Tongue (tissue), 1 donor: ENCODE measurements at regions not wholly inside any gene's neighbourhood (a gene's known extent, or its start where the extent isn't known, plus 50 kb on each side); places are given as distances from the start of the nearest gene placed in this dataset.
"Not testable (repeated sequence)": the region's sequence is repeated elsewhere in the genome, so short reads cannot be mapped to it uniquely, and the experiment has no call there.

Experiments
- DNase-seq: peaks from one replicate; pipeline ENCODE4 v3.0.0-alpha.2; 2015

DNA sequence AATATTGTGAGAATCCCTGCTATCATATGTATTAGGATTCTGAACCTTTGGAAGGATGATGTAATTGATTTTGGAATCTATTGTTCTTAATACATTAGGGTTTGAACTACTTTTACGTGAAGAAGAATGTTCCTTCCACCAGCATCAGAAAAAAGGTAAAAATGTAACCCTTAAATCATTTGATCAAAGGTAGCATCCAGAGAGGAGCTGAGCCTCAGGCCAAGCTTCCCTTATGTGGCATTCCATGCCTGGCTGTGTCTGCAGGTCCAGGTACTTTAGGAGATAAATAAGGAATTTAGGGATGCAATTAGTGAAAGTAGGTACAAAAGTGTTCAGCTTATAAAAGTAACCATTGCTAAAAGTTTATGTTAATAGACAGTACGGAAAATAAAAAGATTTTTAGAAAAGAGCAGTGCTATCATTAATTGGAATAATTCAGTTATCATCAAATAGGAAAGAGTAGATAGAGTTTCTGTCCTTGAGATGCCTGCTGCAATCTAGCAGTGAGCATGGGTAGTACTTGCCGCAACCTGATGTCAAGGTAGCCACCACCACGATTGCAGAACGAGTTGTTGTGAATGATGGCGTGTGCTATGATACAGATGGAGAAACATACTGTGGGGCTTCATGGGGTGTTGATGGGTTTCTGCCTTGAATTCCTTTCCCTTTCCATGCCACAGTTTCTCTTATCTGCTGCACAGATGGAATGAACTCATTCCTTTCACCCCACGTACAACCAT, 228.8 kb downstream of the GATA3 start:
- DNase-seq: no peak

DNA sequence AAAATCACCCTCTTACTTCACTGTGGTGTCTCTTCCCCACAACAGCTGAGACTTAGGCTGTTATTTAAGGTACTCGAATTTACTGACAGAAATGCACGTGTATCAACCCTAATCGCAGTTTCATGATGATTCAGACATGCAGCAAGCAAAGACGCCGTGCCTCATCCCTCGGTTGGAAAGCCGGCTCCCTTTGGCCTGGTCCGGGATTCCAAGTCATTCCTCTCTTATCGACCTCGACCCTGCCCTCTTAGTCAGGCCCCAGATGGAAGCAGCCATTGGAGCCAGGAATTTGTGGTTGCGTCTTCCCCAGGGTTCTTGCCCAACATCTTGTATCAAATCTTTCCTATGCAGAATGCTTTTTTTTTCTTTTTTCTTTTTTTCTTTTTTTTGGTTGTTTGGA, 229.5 kb downstream of the GATA3 start:
- no peak for DNase-seq

DNA sequence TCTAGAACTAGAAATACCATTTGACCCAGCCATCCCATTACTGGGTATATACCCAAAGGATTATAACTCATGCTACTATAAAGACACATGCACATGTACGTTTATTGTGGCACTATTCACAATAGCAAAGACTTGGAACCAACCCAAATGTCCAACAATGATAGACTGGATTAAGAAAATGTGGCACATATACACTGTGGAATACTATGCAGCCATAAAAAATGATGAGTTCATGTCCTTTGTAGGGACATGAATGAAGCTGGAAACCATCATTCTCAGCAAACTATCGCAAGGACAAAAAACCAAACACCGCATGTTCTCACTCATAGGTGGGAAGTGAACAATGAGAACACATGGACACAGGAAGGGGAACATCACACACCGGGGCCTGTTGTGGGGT, 231.5 kb downstream of the GATA3 start:
- DNase-seq: not testable (repeated sequence)

DNA sequence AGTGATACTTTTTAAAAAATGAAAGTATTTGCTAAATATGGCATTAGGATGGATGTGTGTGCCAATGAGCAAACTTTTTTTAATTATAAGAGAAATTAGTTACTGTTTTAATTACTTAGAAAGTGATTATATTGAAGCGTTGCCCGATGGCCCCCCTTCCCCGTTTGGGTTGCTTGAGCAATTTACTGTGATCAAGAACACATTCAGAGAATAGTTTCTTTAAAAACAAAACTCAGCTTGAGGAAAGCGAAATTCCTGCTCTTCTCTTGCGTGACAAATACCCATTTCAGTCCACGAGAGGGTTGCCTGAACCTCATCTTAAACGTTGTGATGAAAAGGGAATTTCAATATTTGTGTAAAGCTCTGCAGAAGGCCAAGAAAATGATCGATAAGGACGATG, 234.1 kb downstream of the GATA3 start:
- DNase-seq: no peak

DNA sequence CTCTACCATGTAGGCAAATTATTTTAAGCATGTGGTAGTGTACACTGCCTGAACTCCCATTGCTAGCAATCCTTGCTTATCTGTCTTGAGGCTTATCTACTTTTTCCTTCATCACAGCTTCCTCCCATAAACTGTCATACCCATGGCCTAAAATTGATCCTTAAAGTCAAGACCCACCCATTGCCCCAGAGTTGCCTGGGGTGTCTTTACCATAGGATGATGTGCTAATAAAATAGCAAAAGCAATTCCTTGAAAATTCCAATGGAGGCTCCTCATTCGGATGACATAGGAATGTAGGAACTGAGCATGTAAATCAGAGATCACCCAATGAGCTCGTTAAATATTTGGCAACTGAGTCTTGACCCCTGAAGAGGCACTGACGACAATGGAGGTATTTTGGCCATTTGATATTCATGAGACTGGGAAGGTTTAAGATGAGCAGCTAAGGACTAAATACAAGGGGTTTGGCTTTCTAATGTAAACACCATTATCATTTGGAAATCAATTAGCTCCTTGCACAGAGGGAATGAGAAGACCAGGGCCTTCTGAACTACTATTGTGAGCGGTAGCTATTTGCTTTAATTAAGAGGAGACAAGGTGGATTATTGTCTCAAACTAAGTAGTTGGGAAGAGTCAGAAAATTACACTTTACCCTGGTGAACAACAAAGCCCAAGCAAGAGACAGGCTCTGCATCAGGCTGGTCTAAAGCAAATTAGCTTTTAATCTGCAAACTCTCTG, 234.9 kb downstream of the GATA3 start:
- DNase-seq: no peak

DNA sequence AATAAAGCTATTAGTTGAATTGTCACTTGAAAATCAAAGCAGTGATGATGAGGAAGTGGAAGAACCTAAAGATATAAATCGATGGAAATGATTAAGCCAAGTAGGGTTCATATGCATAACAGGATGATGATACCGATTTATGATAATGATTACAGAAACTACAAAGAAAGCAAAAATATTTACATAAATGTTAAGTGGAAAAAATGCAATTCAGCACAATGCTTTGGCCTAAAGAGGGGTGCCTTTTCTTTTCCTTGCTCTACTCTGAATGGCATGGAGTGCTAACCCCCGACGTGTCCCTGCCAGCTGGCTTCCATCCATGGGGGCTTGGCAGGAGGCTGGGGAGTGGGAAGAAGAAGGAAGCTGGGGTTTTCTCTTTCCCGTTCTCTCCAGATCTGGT, 240.3 kb downstream of the GATA3 start:
- DNase-seq: no peak

DNA sequence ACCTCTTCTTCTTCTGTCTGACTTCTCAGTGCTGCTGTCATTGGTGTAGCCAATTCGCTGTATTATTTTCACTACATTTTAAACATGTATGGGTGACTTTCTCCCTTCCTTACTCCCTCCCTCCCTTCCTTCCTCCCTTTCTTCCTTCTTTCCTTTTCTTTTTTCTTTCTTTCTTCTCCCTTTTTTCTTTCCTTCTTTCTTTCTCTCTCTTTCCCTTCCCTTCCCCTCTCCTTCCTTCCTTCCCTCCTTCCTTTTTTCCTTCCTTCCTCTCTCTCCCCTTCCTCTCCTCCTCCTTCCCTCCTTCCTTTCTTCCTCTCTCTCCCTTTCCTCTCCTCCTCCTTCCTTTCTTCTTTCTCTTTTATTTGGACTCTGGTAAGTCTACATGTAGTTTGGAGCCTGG, 240.8 kb downstream of the GATA3 start:
- DNase-seq: no peak

DNA sequence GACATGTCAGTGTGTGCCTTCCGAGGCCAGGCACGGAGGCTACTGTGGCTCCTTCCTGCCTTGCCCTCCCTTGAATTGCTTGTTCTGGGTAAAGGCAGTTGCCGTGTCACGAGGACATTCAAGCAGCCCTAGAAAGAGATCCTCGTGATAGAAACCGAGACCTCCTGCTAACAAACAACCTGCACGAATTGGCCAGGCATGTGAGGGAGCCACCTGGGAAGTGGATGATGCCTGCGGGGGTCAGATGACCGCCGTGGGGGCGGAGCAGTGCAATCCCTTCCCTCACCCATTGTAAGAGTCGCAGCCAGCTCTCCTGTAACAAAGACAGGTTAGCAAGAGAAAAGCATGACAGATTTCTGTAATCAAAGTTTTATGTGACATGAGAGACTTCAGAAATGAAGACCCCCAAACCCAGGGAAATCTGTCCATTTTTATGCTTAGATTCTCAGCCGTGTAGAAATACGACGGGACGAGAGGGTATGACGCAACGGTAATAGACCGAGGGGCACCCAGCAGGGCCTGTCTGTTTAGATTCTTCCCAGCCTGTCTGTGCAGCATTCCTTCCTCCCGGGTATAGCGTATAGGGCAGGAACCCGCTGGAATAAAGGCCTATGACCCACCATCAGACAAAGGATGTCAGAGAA, 241.7 kb downstream of the GATA3 start:
- no peak for DNase-seq

DNA sequence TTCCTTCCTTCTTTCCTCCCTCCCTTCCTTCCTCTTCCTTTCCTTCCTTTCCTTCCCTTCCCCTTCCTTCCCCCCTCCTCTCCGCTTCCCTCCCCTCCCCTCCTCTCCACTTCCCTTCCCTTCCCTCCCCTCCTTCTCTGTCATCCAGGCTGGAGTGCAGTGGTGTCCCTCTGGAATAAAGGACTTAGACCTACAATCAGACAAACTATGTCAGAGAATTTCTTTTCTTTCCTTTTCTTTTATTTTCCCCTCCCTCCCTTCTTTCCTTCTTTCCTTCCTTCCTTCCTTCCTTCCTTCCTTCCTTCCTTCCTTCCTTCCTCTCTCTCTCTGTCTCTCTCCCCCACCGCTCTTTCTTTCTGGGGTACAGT, 242.2 kb downstream of the GATA3 start:
- DNase-seq: no peak

DNA sequence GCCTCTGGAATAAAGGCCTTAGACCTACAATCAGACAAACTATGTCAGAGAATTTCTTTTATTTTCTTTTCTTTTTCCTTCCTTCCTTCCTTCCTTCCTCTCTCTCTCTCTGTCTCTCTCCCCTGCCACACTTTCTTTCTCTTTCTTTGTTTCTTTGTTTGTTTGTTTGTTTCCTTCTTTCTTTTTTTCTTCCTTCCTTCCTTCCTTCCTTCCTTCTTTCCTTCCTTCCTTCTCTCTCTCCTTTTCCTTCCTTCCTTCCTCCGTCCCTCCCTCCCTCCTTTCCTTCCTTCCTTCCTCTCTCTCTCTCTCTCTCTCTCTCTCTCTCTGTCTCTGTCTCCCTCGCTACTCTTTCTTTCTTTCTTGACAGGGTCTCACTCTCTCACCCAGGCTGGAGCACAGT, 242.6 kb downstream of the GATA3 start:
- DNase-seq: no peak

DNA sequence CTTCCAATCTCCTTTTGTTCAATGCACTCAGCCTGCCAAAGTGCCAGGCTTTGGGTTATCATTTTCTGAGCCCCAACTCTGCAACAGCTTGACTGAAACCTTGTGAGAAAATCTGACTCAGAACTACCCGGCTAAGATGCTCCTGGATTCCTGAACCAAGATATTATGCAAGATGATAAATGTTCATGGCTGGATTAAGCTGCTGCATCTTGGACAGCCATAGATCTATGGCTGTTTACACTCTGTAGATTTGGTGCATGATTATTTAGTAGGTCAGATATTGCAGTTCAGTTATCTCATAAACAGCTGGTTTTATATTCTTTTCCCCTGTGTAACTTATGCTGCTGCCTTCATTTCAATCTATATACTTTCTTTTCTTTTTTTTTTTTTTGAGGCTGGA, 243.5 kb downstream of the GATA3 start:
- no peak for DNase-seq

DNA sequence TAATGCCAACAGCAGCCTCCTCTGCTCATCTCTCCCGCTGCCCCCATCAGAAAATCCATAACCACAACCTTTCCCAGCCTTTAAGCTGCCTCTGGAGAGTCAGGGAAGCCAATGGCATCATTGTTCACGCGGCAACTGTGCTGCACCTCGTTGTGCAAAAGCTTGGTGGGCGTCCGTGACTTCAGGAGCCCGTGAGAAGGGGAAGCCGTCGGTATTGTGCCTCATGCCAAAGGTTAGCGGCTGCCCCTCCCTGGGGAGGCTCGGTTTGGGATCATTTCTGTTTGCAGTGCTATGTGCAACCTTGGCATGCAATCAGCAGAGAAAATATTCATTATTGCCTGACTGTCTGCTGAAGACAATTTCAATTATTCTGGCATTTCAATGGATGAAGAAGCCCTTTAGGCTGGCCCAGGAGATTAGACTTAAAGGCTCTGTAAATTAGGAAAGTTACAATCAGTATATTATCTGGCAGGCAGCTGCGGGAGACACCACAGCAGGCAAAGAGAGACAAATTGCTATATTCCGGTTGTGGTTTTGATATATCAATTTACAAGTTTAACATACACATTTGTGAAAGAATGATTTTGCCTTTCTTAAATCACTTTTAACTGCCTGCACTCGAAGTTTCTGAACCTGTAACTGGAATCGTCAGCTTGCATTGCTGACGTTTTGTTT, 244.5 kb downstream of the GATA3 start:
- DNase-seq: no peak

DNA sequence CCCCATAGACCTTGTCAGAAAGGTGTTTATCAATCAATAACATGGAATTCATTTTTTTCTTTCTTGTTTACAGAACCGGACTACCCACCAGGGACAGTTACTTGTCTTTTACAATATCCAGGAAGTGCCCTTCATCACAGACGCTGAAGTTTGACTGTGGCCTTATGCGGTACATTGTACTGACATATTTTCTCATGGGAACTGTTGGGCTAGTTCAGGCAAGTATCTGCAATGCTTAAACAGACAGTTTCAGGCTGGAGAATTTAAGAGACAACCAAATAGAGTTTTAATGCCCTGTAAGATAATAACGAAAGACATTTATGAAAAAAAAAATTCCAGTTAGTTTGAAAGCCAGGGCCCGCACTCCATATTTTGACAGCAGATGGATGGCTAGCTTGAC, 246.4 kb downstream of the GATA3 start:
- DNase-seq: no peak

DNA sequence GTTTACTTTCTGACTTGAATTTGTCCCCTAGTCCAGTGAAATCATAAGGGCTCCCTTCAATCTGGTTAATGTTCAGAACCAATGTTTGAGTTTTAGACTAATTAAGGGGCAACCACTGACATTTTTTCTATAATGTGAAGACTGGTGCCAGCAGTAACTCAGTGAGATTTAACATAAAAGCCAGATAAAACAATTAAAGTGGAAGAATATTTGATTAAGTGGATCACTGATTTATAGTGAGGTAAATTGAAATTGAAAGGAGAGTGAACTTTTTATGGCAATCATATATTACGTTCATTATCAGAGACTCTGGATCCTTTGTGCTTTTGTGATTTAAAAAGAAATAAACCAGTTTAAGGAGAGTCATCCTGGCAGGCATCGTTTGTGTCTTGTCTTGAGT, 246.8 kb downstream of the GATA3 start:
- DNase-seq: no peak

DNA sequence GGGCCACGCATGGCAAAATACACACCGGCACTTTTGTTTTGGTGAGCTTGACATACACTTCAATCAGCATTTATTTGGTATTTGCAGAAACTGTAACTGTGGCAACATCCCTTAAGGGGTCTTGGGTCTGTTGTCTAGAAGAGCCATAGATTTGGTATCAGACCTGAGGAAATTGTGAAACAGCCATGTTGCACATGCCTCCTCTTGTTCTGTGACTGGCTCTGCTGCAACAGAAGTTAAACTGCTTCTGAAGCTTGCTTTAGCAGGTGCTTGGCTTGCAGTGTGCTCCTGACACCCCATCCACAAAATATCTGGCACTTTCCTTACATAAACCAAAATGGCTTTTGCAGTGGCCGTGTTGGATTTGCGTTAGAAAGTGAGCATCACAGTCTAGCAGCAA, 247.3 kb downstream of the GATA3 start:
- no peak for DNase-seq

DNA sequence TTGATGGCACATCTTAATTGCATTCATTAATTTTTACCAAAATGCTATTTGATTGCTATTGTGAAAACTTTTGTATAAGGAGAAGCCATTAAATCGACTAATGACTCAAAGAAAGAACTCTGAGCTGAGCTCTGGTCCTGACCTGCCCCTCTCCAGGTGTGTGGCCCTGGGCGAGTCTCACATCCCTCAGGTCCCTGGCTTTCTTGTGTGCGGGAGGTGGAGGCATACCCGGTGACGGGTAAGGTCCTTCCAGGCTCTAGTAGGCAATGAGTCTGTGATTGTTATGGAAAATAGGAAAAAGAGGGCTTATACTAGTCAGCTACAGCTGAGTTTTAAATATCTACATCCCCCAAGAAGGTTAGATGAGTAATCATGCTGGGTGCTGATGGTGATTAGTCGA, 248.1 kb downstream of the GATA3 start:
- DNase-seq: no peak

DNA sequence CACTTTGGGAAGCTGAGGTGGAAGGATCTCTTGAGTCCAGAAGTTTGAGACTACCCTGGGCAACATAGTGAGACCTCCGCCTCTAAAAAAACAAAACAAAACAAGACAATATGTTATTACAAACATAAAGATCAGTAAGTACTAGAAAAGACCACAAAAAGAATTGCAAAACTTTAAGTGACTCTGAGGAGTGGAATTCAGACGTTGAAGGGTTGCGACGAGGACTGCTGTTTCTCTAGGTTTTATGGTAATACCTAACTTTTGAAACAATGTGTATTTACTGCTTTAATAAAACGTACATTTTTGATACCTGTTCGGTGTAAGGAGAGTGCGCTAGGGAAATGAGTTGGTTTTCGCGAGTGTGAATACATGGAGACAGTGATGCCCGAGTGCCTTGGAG, 250.4 kb downstream of the GATA3 start:
- DNase-seq: no peak

DNA sequence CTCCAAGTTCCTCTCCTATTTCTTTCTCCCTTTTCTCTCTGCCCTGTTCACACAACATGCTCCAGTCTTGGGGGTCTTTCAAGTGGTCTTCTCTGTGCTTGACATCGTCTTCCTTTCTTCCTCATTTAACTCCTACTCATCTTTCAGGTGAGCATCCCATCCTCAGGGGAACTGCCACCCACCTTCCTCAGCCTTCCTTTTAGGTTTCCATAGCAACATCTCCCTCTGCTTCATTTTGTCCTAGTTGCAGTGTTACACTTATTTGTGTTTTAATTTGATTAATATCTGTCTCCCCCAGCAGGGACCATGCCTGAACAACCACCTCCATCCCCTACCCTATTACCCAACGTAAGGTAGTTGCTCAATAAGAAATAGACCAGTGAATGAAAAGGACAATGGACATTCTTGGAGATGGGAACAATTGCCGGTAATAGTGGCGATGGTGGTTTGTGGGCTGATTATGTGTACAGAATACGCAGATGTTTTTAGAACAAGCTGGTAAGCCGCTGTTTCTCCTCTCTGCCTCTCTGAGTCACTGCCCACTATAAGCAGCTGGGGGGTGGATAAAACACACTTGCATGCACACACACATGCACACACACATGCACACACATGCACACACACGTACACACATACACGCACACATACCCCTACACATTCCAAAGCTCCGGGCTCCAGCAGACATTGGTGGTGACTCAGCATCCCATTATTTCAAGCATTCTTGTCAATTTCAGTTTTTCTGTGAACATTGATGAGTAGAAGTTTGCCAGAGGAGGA, 251.6 kb downstream of the GATA3 start:
- DNase-seq: no peak

DNA sequence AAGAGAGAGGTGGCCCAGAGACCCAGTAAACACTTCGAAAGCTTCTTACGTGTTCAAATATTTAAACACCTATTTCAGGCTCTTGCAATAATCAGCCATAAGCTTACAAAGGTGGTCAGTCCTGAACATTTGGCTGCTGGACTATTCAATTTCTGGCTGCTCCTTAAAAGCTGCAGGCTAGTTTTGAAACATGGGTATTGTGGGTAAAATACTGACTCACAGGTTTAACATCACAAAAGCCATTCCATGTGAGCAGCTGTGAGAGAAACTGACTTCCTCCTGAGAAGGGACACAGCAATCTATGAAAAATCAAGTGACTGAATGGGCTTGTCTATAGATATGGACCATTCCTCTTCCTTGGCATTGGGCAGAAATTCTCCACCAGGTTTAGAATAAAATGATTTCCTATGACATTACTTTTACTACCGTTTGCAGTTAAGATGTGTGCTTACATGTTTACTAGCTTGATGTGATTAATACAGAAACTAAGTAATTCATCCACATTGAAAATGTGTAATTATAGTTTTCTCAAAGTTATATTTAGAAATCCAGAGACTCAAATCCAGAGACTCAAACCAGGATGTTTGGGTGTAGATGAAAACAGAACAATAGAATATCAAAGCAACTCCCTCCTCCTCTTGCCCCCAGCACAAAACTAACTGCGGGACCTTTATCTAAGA, 252.3 kb downstream of the GATA3 start:
- no peak for DNase-seq

DNA sequence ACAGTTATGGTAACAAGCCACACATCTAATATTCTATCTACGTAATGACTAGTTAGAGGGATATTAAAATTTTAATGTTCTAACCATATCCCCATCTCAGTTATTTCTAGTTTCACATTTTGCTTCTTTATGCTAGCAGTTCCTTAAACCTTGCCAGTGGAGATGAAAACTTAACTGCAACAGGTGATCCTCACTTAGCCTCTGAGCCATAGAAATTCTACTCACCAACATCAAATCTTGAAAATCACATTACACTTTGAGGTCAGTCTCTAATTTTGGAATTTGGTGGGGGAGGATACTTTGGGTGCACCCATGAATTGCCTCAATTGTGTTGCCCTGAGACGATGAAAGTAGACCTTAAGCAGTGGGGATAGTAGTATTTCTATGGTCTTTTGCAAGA, 256.4 kb downstream of the GATA3 start:
- DNase-seq: no peak

DNA sequence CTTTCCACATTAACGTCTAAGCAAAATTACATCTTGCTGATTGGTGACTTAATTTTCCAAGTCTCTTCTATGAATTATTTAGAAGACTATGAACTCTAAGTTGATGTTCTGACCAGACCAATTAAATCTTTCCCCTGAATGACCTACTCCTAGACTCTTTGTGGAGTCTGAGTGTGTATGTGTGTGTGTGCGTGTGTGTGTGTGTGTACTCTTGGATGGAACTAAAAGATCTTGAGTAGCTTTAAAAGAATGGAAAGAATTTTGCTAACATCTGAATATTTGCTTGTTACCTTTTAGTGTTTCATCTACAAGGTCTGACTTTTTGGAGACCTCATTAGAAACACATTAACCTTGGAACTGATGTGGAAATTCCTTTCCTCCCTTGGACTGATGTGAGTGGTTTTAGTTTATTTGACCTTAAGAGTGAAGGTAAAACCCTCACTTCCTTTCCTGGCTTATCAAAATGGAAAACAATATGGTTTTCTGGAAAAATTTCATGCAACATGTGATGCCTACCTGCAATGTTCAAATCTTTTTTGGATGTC, 257.1 kb downstream of the GATA3 start:
- DNase-seq: no peak
